HTR-8/SVneo (cell line): ENCODE measurements at regions not wholly inside any gene's neighbourhood (a gene's known extent, or its start where the extent isn't known, plus 50 kb on each side); places are given as distances from the start of the nearest gene placed in this dataset.
"Not testable (repeated sequence)": the region's sequence is repeated elsewhere in the genome, so short reads cannot be mapped to it uniquely, and the experiment has no call there.

Experiments used
- DNase-seq: peaks from one replicate; pipeline ENCODE4 v3.0.0; 2011; ENCODE audit warnings: low spot score, mixed read lengths; ENCODE audit not compliant: insufficient read length
- FAIRE-seq: peaks from 2 replicates; lab custom pipeline; 2011; peaks lifted over from hg19 to GRCh38; lab: Jason Lieb, UNC

GRCh38 chr15:44847555-44847954 is 108.9 kb upstream of the TERB2 start:
- DNase-seq, FAIRE-seq: not testable (repeated sequence)

GRCh38 chr15:44848859-44849258 is 107.6 kb upstream of the TERB2 start:
- FAIRE-seq: not testable (repeated sequence)

GRCh38 chr15:44849701-44850403 is 106.6 kb upstream of the TERB2 start:
- not testable (repeated sequence) for FAIRE-seq, DNase-seq

More at GRCh38 chr15:44848859-44849258, 107.6 kb upstream of the TERB2 start:
- not testable (repeated sequence) for DNase-seq

- not testable (repeated sequence) for FAIRE-seq
- DNase-seq: peak; percentile 34
Observed at GRCh38 chr15:44853304-44853950, 103.1 kb upstream of the TERB2 start.

- DNase-seq, FAIRE-seq: not testable (repeated sequence)
Observed at GRCh38 chr15:44854696-44855095, 101.8 kb upstream of the TERB2 start.

GRCh38 chr15:44856284-44856683 is 100.2 kb upstream of the TERB2 start:
- not testable (repeated sequence) for DNase-seq, FAIRE-seq

- FAIRE-seq, DNase-seq: not testable (repeated sequence)
Observed at GRCh38 chr15:44857164-44857710, 99.2 kb upstream of the TERB2 start.

GRCh38 chr15:44859088-44859487 is 97.4 kb upstream of the TERB2 start:
- not testable (repeated sequence) for DNase-seq, FAIRE-seq

GRCh38 chr15:44860168-44860567 is 96.3 kb upstream of the TERB2 start:
- not testable (repeated sequence) for FAIRE-seq

GRCh38 chr15:44861439-44861910 is 95.0 kb upstream of the TERB2 start:
- DNase-seq: no peak
- no peak for FAIRE-seq

More at GRCh38 chr15:44860168-44860567, 96.3 kb upstream of the TERB2 start:
- DNase-seq: not testable (repeated sequence)

- FAIRE-seq: no peak
- DNase-seq: no peak
Observed at GRCh38 chr15:44861917-44862316, 94.6 kb upstream of the TERB2 start.

GRCh38 chr15:44862866-44863265 is 93.6 kb upstream of the TERB2 start:
- FAIRE-seq, DNase-seq: not testable (repeated sequence)

- not testable (repeated sequence) for DNase-seq, FAIRE-seq
Observed at GRCh38 chr15:44868100-44868499, 88.4 kb upstream of the TERB2 start.

- not testable (repeated sequence) for FAIRE-seq
Observed at GRCh38 chr15:44870125-44870524, 86.4 kb upstream of the TERB2 start.

GRCh38 chr15:44873103-44873502 is 83.4 kb upstream of the TERB2 start:
- no peak for FAIRE-seq
- no peak for DNase-seq

More at GRCh38 chr15:44870125-44870524, 86.4 kb upstream of the TERB2 start:
- not testable (repeated sequence) for DNase-seq

GRCh38 chr15:44879066-44879465 is 77.4 kb upstream of the TERB2 start:
- FAIRE-seq (no peak), DNase-seq (no peak)

GRCh38 chr15:44882499-44882968 is 74.0 kb upstream of the TERB2 start:
- FAIRE-seq: no peak
- DNase-seq: no peak

- DNase-seq: no peak
- FAIRE-seq: no peak
Observed at GRCh38 chr15:44883199-44883877, 73.1 kb upstream of the TERB2 start.

GRCh38 chr15:44898890-44899651 is 57.4 kb upstream of the TERB2 start:
- FAIRE-seq, DNase-seq: not testable (repeated sequence)
